ENCODE measurements at regions not wholly inside any gene's neighbourhood (a gene's known extent, or its start where the extent isn't known, plus 50 kb on each side); places are given as distances from the start of the nearest gene placed in this dataset.

DNA sequence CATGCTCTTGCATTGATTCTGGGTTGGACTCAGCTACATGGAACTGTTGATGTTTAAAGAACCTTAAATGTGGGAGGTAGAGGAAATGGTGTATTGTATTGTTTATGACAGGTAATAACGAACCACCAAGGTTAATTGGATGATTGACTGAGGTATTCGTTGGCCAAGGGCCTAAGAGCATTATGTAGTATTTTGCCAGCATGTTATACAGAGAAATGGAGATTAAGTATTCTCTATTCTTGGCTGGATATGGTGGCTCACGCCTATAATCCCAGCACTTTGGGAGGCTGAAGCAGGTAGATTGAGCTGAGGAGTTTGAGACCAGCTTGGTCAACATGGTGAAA lies 59.0 kb upstream of the CDK20 start:
- no peak for DNase-seq

DNA sequence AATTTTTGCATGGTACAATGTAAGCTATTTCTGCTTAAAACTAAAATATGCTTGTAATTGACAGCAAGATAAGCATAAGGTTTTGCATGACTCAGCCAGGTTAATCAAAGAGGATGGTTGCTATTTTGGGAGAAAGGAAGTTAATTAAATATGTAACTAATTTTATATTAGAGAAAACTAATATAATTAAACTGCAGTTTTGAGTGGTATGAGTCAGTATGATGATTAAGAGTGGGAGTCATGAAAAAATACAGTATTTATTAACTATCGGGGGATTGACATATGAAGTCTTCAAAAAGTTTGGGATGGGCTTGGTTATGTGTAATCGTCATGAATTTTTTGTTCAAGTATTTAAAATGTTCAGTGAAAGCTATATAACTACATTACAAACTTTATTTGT lies 54.0 kb upstream of the CDK20 start:
- no peak for DNase-seq

DNA sequence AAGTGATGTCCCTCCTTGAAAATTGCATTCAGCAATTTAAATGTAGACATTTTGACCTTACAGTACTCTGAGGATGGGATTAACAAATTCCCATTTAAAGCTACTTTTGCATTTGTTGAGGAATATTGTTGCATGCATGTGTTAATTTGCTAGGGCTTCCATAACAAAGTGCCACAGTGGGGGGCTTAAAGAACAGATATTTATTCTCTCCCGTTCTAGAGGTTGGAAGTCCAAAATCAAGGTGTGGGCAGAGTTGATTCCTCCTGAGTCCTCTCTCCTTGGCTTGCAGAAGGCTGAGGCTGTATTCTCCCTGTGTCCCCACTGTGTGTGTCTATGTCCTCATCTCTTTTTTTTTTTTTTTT lies 51.8 kb upstream of the CDK20 start:
- no peak for DNase-seq

DNA sequence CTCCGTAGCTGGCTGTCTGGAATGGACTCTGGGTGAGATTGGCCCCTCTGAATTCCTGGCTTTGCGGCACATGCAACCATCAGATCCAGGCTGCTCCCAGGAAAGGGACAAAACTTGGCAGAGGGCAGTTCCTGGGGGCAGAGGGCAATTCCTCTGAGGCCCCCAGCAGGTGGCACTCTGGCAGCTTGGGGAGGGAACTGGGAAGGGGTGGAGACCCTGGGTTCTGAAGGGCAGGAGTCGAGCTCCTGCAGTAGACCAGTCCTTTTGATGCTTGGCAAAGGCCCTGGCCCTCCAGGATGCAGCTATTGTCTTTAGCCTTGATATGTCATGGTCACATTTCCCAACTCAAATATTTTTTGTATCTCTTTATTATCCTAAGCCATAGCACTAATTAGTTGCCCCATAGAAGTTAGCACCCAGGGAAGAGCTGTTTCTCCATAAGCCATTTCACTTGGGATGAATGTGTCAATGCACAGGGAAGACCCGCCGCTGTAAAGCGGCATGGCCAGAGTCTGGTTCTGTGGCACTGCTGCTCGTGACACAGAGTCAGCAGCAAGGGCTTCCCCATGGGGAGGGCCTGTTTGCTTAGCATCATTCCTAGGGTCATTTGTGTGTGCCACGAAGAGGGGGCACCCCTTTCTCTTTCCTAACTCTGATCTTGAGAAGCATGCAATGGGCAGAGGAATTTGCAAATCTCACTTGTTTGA lies 51.2 kb upstream of the CDK20 start:
- no peak for DNase-seq

DNA sequence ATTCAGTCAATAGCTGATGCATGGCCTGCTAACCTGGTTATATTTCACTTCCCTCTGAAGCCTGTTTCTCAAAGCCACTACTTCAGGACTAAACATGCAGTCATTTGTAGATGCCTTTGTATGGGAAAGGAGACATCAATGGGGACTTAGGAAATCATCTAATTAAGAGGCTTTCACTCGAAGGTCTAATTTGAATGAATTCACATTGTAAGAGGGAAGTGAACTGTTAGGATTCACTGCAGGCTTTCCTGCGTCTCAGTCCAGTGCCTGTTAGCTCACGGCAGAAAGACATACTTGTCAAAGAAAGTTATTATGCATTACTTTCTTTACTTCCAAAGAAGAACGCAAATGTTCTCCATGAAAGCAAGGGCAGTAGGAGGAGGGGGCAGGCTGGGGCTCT lies 50.6 kb upstream of the CDK20 start:
- no peak for DNase-seq
